Body of pancreas (tissue), 4 donors: ENCODE measurements at regions not wholly inside any gene's neighbourhood (a gene's known extent, or its start where the extent isn't known, plus 50 kb on each side); places are given as distances from the start of the nearest gene placed in this dataset.

Experiments used
- ATAC-seq: fragments of 150-250 bp; one replicate; pipeline ENCODE4 v1.9.1; 2016
- DNase-seq, 4 donors: peaks; one replicate each; pipeline ENCODE4 v3.0.0-alpha.2; 2019
- H3K27ac ChIP-seq, 4 donors: fragments of 200-600 bp; sonication (generic); 1 replicate in 3 of 4; 2 replicates in 1 of 4; pipeline versions ENCODE4 v1.5.1 to v1.6.1; 2016 to 2019; ENCODE audit warnings: mild to moderate bottlenecking in 1 of 4, mixed read lengths in 1 of 4, moderate library complexity in 1 of 4
- H3K27me3 ChIP-seq, 2 donors: fragments of 200-600 bp; sonication (generic); one replicate each; pipeline ENCODE4 v1.6.0; 2016; ENCODE audit warnings: mild to moderate bottlenecking in 1 of 2
- H3K36me3 ChIP-seq, 2 donors: fragments of 200-600 bp; sonication (generic); replicated peaks in 1 of 2; 2 replicates each; pipeline ENCODE4 v1.5.1; 2016; ENCODE audit warnings: low read depth in 2 of 2; ENCODE audit not compliant: insufficient read depth in 1 of 2
- H3K4me1 ChIP-seq: fragments of 200-600 bp; sonication (generic); one replicate; pipeline ENCODE4 v1.6.0; 2016
- H3K4me3 ChIP-seq, 2 donors: fragments of 200-600 bp; sonication (generic); 1 replicate in 1 of 2; 2 replicates in 1 of 2; pipeline ENCODE4 v1.5.1; 2016 to 2019
- H3K9me3 ChIP-seq, 3 donors: fragments of 200-600 bp; sonication (generic); 1 replicate in 2 of 3; 2 replicates in 1 of 3; pipeline ENCODE4 v1.5.1; 2016
- CTCF ChIP-seq, 7 experiments: fragments of 450-650 bp in 4 of 7; fragments of 200-600 bp in 3 of 7; sonication (generic) in 3 of 7; IDR thresholded peaks; one replicate each; pipeline ENCODE4 v1.5.1; 2016 to 2019; ENCODE audit warnings: antibody characterized with exemption in 7 of 7
- POLR2A ChIP-seq, 3 donors: fragments of 450-650 bp; IDR thresholded peaks; one replicate each; pipeline ENCODE4 v1.6.1; 2016; ENCODE audit warnings: antibody characterized with exemption in 3 of 3, mild to moderate bottlenecking in 2 of 3
- WGBS, 2 donors: methylation state at CpG; one replicate each; pipeline ENCODE4 v1.1.5; 2017; 5-methylcytosine and 5-hydroxymethylcytosine counted together
- intact Hi-C: fragments of 100-400 bp; cut with DNase I; formaldehyde crosslinking; loops from one replicate; pipeline ENCODE4 v1.15.1; 2023

GRCh38 chr22:48397531-48398180 is 1430.0 kb downstream of the BRD1 start:
- ATAC-seq = no peak
- intact Hi-C loops = no loop called here

GRCh38 chr22:48396785-48397530 is 1430.7 kb downstream of the BRD1 start:
- no peaks in the 10 kb centered on the region for H3K9me3 ChIP-seq
- no peaks in the 10 kb centered on the region for H3K36me3 ChIP-seq
- TF ChIP-seq POLR2A (IDR thresholded peaks at IDR 0.05) = no peak
- TF ChIP-seq CTCF (IDR thresholded peaks at IDR 0.05) = no peak
- 72 to 81% methylated on average over 17 to 30 of the region's 31 CpGs for WGBS, 2 donors
- H3K4me3 ChIP-seq = no peak overlapping the region
- no peak overlapping the region for H3K27ac ChIP-seq
- H3K27me3 ChIP-seq = no peaks in the 10 kb centered on the region
- DNase-seq (no peak), ATAC-seq (no peak)
- intact Hi-C loops = no loop called here
- H3K4me1 ChIP-seq = no peaks in the 10 kb centered on the region

More at GRCh38 chr22:48397531-48398180, 1430.0 kb downstream of the BRD1 start:
- Histone ChIP-seq H3K36me3 (no peaks in the 10 kb centered on the region), H3K27me3 (no peaks in the 10 kb centered on the region), H3K9me3 (no peaks in the 10 kb centered on the region), H3K27ac (no peak overlapping the region), H3K4me3 (no peak overlapping the region), H3K4me1 (no peaks in the 10 kb centered on the region)
- 68 to 70% methylated on average over 15 to 16 of the region's 16 CpGs for WGBS, 2 donors
- no peak for TF ChIP-seq CTCF (IDR thresholded peaks at IDR 0.05)
- no peak for TF ChIP-seq POLR2A (IDR thresholded peaks at IDR 0.05)
- DNase-seq = no peak

GRCh38 chr22:48396091-48396784 is 1431.4 kb downstream of the BRD1 start:
- TF ChIP-seq POLR2A (IDR thresholded peaks at IDR 0.05) (no peak), CTCF (IDR thresholded peaks at IDR 0.05) (no peak)
- Histone ChIP-seq H3K27ac (no peak overlapping the region), H3K36me3 (no peaks in the 10 kb centered on the region), H3K27me3 (no peaks in the 10 kb centered on the region), H3K9me3 (no peaks in the 10 kb centered on the region), H3K4me3 (no peak overlapping the region), H3K4me1 (no peaks in the 10 kb centered on the region)
- DNase-seq = no peak
- no peak for ATAC-seq
- 45 to 56% methylated on average over 4 to 20 of the region's 20 CpGs for WGBS, 2 donors
- intact Hi-C loops = no loop called here

GRCh38 chr22:48395201-48395600 is 1432.5 kb downstream of the BRD1 start:
- intact Hi-C loops = no loop called here
- DNase-seq (no peak), ATAC-seq (no peak)
- Histone ChIP-seq H3K36me3 (no peaks in the 10 kb centered on the region), H3K27ac (no peak overlapping the region), H3K4me1 (no peaks in the 10 kb centered on the region), H3K27me3 (no peaks in the 10 kb centered on the region), H3K4me3 (no peak overlapping the region), H3K9me3 (no peaks in the 10 kb centered on the region)
- no peak for TF ChIP-seq CTCF (IDR thresholded peaks at IDR 0.05)
- TF ChIP-seq POLR2A (IDR thresholded peaks at IDR 0.05) = no peak
- WGBS, 2 donors = 62 to 70% methylated on average over 9 to 13 of the region's 13 CpGs
